NCI-H2107 treated with DMSO at 0.1 percent for 48 hours (cell line): ENCODE measurements at regions not wholly inside any gene's neighbourhood (a gene's known extent, or its start where the extent isn't known, plus 50 kb on each side); places are given as distances from the start of the nearest gene placed in this dataset.
"Not testable (repeated sequence)": the region's sequence is repeated elsewhere in the genome, so short reads cannot be mapped to it uniquely, and the experiment has no call there.

ENCODE experiments used
- DNase-seq: peaks from one replicate; lab custom pipeline; 2025; ENCODE audit not compliant: unreplicated experiment; lab: John Stamatoyannopoulos, UW

DNA sequence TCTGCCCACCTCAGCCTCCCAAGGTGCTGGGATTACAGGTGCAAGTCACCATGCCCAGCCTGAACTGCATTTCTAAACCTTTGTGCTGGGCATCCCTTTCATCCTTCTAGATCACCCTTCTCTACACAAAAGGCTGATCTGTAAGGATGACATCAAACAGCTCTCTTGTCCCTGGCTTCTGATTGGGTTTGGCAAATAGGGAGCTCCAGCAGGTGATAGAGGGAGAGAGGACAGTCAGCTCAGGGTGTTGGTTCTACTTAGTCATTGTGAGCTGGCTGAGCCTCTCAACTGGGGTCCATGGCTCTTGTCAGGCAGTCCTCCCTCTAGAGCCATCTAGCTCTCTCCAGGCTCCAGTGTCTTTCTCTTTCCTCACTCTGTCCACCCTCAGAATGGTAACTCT, 237.6 kb upstream of the JARID2 start:
- no peak for DNase-seq

DNA sequence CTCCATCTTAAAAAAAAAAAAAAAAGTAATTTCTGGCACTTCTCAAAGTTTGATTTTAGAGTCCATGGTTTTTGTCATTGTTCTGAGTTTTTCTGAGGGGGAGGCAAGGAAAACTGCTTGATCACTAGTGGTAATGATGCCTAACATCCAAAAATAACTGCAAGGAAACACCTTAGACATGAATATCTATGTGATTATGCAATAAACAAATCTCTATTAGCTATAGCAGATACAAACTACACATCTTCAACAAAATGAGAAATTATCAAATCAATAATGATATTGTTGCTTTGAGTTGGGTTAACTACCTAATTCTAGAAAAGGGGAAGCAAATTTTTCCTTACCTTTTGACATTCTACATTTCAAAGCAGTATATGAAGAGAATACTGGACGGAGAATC, 230.9 kb upstream of the JARID2 start:
- DNase-seq = no peak

- DNase-seq = no peak
Measured at GRCh38 chr6:15016813-15017212, 229.1 kb upstream of the JARID2 start.

DNA sequence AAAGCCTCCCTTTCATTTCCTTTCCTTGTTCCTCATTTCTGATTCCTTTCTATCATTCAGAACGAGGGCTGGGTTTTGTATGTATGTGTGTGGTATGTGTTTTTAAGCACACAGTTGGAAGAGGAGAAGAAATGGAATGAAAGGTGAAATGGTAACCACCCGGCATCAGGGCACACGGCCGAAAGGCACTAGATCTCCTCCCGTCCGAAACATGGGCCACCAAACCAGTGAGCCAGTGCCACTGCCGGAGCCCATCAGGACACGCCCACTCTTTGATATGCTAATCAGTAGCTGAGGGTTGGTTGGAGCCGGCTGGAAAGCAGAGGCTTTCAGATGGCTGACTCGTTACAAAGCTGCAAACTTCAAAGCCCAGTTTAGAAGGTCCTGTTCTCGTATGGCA, 228.6 kb upstream of the JARID2 start:
- DNase-seq = no peak

DNA sequence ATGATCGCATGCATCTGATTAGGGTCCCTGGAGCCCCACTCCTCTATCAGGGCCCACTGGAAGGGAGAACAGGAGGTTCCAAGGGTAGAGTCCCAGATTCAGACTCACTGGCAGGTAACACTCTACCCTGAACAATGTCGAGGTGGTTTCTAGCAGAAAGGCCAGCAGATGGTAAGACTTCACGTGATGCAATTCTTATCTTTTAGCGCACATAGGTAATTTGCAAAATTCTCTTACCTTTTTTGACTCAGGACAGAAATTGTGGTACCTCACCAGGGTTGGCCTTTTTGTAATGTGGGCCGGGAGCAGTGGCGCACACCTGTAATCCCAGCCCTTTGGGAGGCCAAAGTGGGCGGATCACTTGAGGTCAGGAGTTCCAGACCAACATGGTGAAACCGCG, 228.1 kb upstream of the JARID2 start:
- no peak for DNase-seq

DNA sequence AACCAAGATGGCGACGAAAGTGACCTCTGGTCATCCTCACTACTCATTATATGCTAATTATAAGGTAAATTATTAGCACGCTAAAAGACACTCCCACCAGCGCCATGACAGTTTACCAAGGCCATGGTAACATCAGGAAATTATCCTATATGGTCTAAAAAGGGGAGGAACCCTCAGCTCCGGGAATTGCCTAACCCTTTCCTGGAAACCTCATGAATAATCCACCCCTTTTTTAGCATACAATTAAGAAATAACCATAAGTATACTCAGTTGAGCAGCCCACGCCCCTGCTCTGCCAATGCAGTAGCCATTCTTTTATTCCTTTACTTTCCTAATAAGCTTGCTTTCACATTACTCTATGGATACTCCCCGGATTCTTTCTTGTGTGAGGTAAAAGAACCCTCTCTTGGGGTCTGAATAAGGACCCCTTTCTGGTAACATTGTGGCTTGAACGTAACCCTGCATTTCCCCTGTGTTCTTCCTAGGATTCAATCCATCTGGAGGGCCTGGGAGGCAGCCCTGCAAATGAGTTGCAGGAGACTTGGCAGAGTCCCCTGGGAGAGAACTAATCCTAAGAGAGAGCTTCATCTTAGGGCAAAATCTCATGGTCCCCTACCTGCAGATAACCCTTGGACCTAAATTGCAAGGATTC, 225.6 kb upstream of the JARID2 start:
- DNase-seq = no peak

DNA sequence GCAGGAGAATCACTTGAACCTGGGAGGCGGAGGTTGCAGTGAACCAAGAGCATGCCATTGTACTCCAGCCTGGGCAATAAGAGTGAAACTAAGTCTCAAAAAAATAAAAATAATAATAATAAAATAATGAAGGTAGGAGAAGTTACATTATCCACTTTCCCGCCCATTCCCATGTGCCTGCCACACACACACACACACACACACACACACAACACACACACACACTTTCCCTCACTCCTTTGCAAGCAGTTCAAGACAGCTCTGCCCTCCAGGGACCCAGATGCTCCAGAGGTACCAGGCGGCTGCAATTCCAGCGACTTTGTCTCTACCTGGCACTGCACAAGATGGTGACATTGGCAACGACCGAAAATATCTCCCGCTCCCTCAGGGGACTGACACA, 224.8 kb upstream of the JARID2 start:
- DNase-seq = no peak

DNA sequence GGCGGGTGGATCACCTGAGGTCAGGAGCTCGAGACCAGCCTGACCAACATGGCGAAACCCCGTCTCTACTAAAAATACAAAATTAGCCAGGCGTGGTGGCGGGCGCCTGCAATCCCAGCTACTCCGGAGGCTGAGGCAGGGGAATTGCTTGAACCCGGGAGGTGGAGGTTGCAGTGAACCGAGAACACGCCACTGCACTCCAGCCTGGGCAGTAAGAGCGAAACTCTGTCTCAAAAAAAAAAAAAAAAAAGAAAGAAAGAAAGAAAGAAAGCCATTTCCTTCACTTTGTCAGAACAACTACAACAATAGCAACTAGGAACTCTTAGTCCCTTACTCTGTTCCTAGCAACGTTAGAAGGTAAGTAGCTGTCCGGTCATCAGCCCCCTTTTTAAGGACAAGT, 222.9 kb upstream of the JARID2 start:
- not testable (repeated sequence) for DNase-seq

- DNase-seq = no peak
Measured at GRCh38 chr6:15023448-15023847, 222.4 kb upstream of the JARID2 start.

GRCh38 chr6:15025446-15025845, 220.4 kb upstream of the JARID2 start:
- no peak for DNase-seq

DNA sequence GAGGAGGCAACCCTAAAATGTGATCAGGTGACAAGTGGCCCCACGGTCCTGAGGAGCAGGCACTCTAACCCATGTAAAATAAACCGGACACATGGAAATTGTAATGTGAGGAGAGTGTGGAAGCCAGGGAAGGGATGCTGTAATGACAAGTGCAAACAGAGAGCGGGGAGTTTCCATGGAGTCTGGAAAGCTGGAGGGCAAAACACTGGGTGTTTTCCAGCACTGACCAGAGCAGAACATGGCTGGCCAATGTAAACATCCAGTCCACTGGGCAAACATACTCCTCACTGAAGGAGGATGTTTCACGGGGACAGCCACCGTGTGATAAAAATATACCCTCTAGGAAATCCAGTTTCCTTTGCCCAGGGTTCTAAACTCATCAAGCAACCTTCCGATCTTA, 219.0 kb upstream of the JARID2 start:
- DNase-seq = peak; percentile 35

DNA sequence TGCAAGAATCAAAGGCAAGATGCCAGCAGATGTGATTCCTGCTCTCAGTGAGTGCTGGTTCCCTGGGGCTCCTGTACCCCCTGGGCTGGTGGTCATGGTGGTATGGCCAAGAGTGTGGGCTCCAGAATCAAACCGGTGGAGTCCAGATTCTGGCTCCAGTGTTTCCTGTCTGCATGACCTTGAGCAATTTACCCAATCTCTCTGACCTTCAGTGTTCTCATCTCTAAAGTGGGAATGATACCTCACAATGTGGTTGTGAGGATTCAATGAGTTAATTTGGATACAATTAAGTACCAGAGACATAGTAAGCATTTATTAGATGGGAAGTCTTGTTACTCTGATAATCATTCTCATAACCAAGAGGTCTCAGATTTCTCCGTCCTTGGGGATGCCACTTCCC, 218.4 kb upstream of the JARID2 start:
- DNase-seq = no peak

DNA sequence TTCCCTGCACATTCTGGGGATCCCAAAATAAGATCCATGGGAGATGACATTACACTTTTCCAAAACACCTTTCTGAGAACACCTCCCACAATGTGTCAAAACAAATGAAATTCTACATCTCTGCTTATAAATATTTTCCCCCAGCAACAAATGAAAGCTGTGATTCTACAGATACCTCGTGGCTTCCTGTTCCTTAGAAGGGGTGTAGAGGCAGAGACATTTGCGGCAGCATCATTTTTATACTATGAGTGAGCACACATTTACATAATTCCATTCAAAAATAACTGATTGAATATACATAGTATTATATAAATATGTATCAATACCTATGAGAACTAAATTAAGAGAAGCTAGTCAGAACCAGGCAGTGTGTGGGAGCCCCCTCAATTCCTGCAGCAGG, 213.9 kb upstream of the JARID2 start:
- no peak for DNase-seq

DNA sequence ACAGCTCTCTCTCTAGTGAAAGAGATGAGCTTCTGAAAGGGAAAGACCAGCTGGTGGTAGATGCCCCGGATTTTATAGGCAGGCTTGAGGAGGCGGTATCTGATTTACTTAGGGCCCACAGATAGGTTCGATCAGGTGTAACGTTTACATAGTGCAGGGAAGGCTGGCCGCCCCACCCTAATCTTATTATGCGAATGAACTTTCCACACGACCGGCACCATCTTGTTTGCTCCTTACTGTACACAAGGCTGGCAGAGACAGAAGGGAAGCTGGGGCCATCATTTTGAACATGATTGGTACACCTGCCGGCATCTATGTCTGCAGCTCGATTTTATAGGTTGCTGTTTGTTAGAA, 212.0 kb upstream of the JARID2 start:
- no peak for DNase-seq

GRCh38 chr6:15036690-15037245, 209.1 kb upstream of the JARID2 start:
- peak; percentile 18 for DNase-seq

GRCh38 chr6:15037253-15037652, 208.6 kb upstream of the JARID2 start:
- no peak for DNase-seq

- DNase-seq = no peak
Measured at GRCh38 chr6:15038013-15038791, 207.7 kb upstream of the JARID2 start.

DNA sequence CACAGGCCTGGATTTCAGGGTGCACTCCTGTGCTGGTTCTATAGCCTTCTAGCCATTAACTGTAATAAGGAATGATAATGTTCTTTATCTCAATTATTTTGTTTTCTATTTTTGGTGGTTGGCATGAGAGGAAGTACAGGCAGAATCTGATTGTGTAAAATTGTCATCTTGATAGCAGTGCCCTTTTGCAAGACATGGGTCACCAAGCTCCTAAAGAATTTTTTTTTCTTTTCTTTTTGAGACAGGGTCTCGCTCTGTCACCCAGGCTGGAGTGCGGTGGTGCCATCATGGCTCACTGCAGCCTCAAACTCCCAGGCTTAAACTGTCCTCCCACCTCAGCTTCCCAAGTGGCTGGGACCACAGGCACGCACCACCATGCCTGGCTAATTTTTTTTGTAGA, 206.7 kb upstream of the JARID2 start:
- DNase-seq = no peak

DNA sequence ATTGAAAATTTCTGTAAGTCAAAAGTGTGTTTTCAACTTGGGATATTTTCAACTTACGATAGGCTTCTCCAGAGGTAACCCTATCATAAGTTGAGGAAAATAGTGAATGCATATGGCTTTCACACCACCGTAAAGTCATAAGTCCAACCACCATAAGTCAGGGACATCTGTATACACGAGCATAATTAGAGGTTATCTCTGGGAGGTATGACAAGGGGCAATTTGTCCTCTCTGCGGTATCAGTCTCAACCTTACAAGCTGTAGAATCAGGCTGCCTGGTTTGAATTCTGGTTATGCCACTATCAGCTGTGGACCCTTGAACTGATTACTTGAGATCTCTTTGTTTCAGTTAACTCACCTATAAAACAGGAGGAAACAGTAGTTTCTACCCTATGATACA, 202.9 kb upstream of the JARID2 start:
- DNase-seq = no peak

- DNase-seq = no peak
Measured at GRCh38 chr6:15044146-15044882, 201.6 kb upstream of the JARID2 start.

DNA sequence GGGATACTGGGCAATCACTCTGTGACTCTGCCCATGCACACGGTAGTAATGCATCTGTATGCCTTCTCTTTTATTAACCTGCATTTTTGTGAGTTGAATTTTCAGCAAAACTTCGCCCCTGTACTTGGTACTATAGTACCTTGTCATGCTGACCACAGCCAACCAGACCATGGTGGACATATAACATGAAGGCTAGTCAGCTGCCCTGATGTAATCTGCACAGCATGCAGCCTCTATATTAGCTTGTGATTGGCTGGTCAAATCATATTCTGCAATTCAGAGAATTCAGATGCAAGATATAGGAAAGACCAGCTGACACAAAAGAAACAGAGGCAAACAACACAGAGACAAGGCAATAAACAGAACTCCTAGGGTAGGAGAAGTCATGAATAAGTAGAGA, 200.9 kb upstream of the JARID2 start:
- DNase-seq = no peak

DNA sequence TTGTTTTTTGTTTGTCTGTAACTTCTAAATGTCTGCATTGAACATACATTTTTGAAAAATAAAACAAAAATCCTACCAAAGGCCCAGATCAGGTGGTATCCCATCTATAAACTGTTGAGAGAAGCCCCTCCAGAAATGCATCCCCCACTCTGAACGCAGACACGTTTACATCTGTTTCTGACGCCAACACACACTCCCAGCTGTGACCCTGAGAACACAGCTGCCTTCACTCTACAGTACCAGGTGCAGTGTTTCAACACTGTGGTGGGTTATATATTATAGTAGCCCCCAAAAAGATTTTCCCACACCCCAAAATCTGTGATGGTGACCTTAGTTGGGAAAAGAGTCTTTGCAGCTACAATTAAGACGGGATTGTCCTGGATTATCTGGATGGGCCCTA, 199.1 kb upstream of the JARID2 start:
- no peak for DNase-seq
